ENCODE measurements at regions not wholly inside any gene's neighbourhood (a gene's known extent, or its start where the extent isn't known, plus 50 kb on each side); places are given as distances from the start of the nearest gene placed in this dataset.

GRCh38 chr22:46029036-46029435, 52.1 kb upstream of the WNT7B start:
- H3K36me3 ChIP-seq (ENCODE audit: control insufficient read depth, insufficient read depth, low read length): no peaks in the 10 kb centered on the region

More at GRCh38 chr22:46029036-46029435, 52.1 kb upstream of the WNT7B start:
- Histone ChIP-seq H3K4me1 (ENCODE audit: control insufficient read depth, insufficient read depth, low read length) (peaks cover 1% of the 10 kb centered on the region; the same call in 1 of the 2 replicates), H3K18ac (ENCODE audit: low read depth, low read length) (no peak overlapping the region), H2BK15ac (ENCODE audit: low read depth, low read length) (no peak overlapping the region), H2AFZ (replicated peaks; ENCODE audit: low read length, poor library complexity) (no peak overlapping the region), H2BK20ac (ENCODE audit: low read depth, low read length) (no peak overlapping the region), H4K91ac (ENCODE audit: insufficient read depth, low read depth, low read length) (no peak overlapping the region), H3K79me1 (ENCODE audit: low read depth in 1 of 2, low read length in 2 of 2) (no peaks in the 10 kb centered on the region), H3K4me2 (ENCODE audit: low read depth, low read length) (no peak overlapping the region), H3K4ac (ENCODE audit: low read depth, low read length) (no peak overlapping the region), H4K20me1 (ENCODE audit: insufficient read depth, low read length) (no peaks in the 10 kb centered on the region), H3K27me3 (ENCODE audit: control insufficient read depth, insufficient read depth, low read length) (peaks cover 30% of the 10 kb centered on the region), H3K23ac (ENCODE audit: low read depth, low read length) (no peak overlapping the region), H2BK5ac (ENCODE audit: low read depth, low read length, poor library complexity, severe bottlenecking) (no peak overlapping the region), H3K14ac (replicated peaks; ENCODE audit: low read depth, low read length) (no peak overlapping the region), H2AK5ac (ENCODE audit: low read depth, low read length) (no peak overlapping the region), H3K27ac (ENCODE audit: insufficient read depth, low read length) (no peak overlapping the region), H3K4me3 (ENCODE audit: insufficient read depth, low read depth, low read length) (no peak overlapping the region), H3K9me3 (ENCODE audit: control insufficient read depth, insufficient read depth, low read length) (no peaks in the 10 kb centered on the region), H4K5ac (ENCODE audit: low read depth, low read length) (no peak overlapping the region), H4K8ac (ENCODE audit: low read depth in 2 of 2, low read length in 2 of 2) (no peak overlapping the region), H3K9me1 (ENCODE audit: insufficient read depth, low read length) (no peaks in the 10 kb centered on the region), H2BK120ac (ENCODE audit: low read depth, low read length) (no peak overlapping the region), H2AK9ac (replicated peaks; ENCODE audit: low read depth, low read length, poor library complexity) (no peak overlapping the region), H3K9ac (ENCODE audit: low read depth, low read length) (no peak overlapping the region), H3K56ac (ENCODE audit: extremely low read depth, insufficient read depth, low read length) (no peak overlapping the region)
- ATAC-seq (ENCODE audit: low read depth) (no peak), DNase-seq (no peak)
- in situ Hi-C loops (cut with MboI; ENCODE audit: low sequenced_read_pairs) (no loop called here), dilution Hi-C loops (cut with HindIII; ENCODE audit: low sequenced_read_pairs, unreplicated experiment) (no loop called here), intact Hi-C loops (cut with micrococcal nuclease) (no loop called here)
- no peak for TF ChIP-seq POLR2A (IDR thresholded peaks at IDR 0.05; ENCODE audit: low read depth, low read length)
- no peak for TF ChIP-seq MAFK (IDR thresholded peaks at IDR 0.05; ENCODE audit: low read depth, low read length)
- TF ChIP-seq RCOR1 (IDR thresholded peaks at IDR 0.05; ENCODE audit: insufficient replicate concordance, low read length): no peak
- no peak for TF ChIP-seq FOS (IDR thresholded peaks at IDR 0.05; ENCODE audit: low read depth, low read length)
- no peak for TF ChIP-seq MXI1 (IDR thresholded peaks at IDR 0.05; ENCODE audit: borderline replicate concordance, low read depth, low read length)
- TF ChIP-seq SMC3 (IDR thresholded peaks at IDR 0.05; ENCODE audit: low read depth, low read length): no peak
- TF ChIP-seq ELK1 (IDR thresholded peaks at IDR 0.05; ENCODE audit: borderline replicate concordance, low read depth, low read length): no peak
- TF ChIP-seq CEBPB (IDR thresholded peaks at IDR 0.05; ENCODE audit: low read depth, low read length): no peak
- ChIA-PET POLR2A (ENCODE audit: unreplicated experiment) (no interaction called here), CTCF (no interaction called here)
- no CpG with 5 or more reads among the region's 8 CpGs for WGBS, 2 experiments (ENCODE audit: extremely low coverage in 2 of 2, insufficient read length in 1 of 2)
- no TSS peak for BruUV-seq (replicated peaks)

Data from IMR-90 (cell line).